ENCODE measurements at regions not wholly inside any gene's neighbourhood (a gene's known extent, or its start where the extent isn't known, plus 50 kb on each side); places are given as distances from the start of the nearest gene placed in this dataset.

GRCh38 chr19:28026636-28027035 lies 1186.3 kb downstream of the UQCRFS1 start:
- DNase-seq: no peak

- no peak for DNase-seq
Observed at GRCh38 chr19:28024920-28025319, 1188.0 kb downstream of the UQCRFS1 start.

- DNase-seq: no peak
Observed at GRCh38 chr19:28023064-28023463, 1189.9 kb downstream of the UQCRFS1 start.

- no peak for DNase-seq
Observed at GRCh38 chr19:28022506-28022905, 1190.4 kb downstream of the UQCRFS1 start.

GRCh38 chr19:28021259-28022185 lies 1191.4 kb downstream of the UQCRFS1 start:
- no peak for DNase-seq

- no peak for DNase-seq
Observed at GRCh38 chr19:28020619-28021258, 1192.2 kb downstream of the UQCRFS1 start.

- no peak for DNase-seq
Observed at GRCh38 chr19:28019901-28020300, 1193.0 kb downstream of the UQCRFS1 start.

GRCh38 chr19:28019371-28019770 lies 1193.6 kb downstream of the UQCRFS1 start:
- no peak for DNase-seq

GRCh38 chr19:28018499-28018898 lies 1194.5 kb downstream of the UQCRFS1 start:
- no peak for DNase-seq

GRCh38 chr19:28014615-28015405 lies 1198.1 kb downstream of the UQCRFS1 start:
- DNase-seq: no peak

- DNase-seq: no peak
Observed at GRCh38 chr19:28012361-28012760, 1200.6 kb downstream of the UQCRFS1 start.

- DNase-seq: no peak
Observed at GRCh38 chr19:28010656-28011055, 1202.3 kb downstream of the UQCRFS1 start.

GRCh38 chr19:28009696-28010095 lies 1203.3 kb downstream of the UQCRFS1 start:
- DNase-seq: no peak

GRCh38 chr19:28008695-28009094 lies 1204.3 kb downstream of the UQCRFS1 start:
- no peak for DNase-seq

GRCh38 chr19:28003543-28003942 lies 1209.4 kb downstream of the UQCRFS1 start:
- no peak for DNase-seq

- no peak for DNase-seq
Observed at GRCh38 chr19:27997069-27997468, 1215.9 kb downstream of the UQCRFS1 start.

- no peak for DNase-seq
Observed at GRCh38 chr19:27993619-27994570, 1219.1 kb downstream of the UQCRFS1 start.

GRCh38 chr19:27986299-27986698 lies 1226.7 kb downstream of the UQCRFS1 start:
- no peak for DNase-seq

- DNase-seq: no peak
Observed at GRCh38 chr19:27975419-27976005, 1237.4 kb downstream of the UQCRFS1 start.

GRCh38 chr19:27974082-27974513 lies 1238.9 kb downstream of the UQCRFS1 start:
- no peak for DNase-seq

- no peak for DNase-seq
Observed at GRCh38 chr19:27972291-27973040, 1240.5 kb downstream of the UQCRFS1 start.
